GM18519 (cell line): ENCODE measurements at regions not wholly inside any gene's neighbourhood (a gene's known extent, or its start where the extent isn't known, plus 50 kb on each side); places are given as distances from the start of the nearest gene placed in this dataset.
"Not testable (repeated sequence)": the region's sequence is repeated elsewhere in the genome, so short reads cannot be mapped to it uniquely, and the experiment has no call there.

Source experiments
- ATAC-seq: cut with Tn5 transposase; IDR thresholded peaks from one replicate; pipeline ENCODE4 v1.9.1; 2021; ENCODE audit warnings: mild to moderate bottlenecking, moderate library complexity; ENCODE audit not compliant: unreplicated experiment, low FRiP score

DNA sequence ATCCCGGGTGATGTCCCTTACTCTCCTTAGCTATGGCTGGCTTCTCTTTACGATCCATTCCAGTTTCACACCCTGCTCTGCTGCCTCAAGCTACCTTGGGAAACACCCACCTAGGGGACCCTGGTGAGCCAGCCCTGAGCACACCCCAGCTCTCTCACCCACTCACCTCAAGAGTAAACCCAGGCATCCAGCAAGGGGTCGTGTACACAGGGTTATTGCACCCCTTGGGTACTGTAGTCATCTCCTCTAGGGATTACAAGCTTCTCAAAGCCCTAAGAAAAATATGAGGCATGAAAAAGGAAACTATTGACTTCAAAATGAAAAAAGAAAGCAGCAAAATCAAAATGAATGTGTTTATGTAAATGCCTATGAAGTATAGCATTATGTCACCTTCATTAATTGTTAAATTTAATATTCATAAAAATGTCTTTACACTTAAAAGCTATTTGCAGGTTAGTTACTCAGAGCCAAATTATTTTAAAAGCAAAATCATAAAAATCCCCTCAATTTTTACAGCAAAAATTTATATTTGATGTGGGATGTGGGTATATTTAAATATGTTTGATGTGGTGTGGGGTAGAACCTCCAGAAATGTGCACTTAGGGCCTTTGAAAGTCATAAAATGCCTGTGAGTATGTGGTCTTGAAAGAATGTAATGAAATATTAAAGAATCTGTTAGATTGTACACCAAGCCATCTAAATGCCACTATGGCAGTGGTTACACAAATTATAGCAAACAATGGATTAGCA, 190.3 kb downstream of the C1orf94 start:
- ATAC-seq = no peak

- ATAC-seq = no peak
Measured at GRCh38 chr1:34367954-34368353, 191.2 kb downstream of the C1orf94 start.

- ATAC-seq = no peak
Measured at GRCh38 chr1:34369701-34370455, 193.2 kb downstream of the C1orf94 start.

DNA sequence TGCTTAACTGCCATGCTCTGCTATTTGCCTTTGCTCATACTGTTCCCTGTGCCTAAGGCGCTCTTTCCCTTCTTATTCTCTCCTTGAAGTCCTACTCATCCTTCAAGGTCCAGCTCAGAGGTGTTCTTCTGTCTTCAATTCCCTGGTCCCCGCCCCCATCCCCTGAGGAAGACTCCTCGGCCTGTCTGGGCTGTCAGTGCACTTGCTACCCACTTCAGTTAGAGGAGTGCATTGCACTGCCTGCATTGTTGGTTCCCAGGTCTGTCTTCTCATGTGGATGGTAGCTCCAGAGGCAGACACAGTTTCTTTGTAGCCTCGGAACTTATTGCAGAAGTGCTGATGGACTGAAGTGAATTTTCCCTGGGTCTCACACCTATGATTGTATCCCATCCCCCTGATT, 194.0 kb downstream of the C1orf94 start:
- no peak for ATAC-seq

DNA sequence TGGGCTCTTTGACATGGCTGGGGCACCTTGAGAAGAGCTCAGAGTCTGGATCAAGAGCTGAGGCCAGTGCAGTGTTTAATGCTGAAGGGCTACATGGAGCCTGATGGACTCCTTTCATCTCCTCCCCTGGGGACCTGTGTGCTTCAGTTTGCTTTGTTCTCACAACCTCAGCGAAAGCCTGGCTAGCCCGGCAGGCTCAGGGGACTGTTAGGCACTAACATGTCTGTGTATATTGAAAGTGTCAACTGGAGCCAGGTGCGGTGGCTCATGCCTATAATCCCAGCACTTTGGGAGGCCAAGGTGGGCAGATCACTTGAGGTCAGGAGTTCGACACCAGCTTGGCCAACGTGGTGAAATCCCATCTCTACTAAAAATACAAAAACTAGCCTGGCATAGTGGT, 194.5 kb downstream of the C1orf94 start:
- not testable (repeated sequence) for ATAC-seq

DNA sequence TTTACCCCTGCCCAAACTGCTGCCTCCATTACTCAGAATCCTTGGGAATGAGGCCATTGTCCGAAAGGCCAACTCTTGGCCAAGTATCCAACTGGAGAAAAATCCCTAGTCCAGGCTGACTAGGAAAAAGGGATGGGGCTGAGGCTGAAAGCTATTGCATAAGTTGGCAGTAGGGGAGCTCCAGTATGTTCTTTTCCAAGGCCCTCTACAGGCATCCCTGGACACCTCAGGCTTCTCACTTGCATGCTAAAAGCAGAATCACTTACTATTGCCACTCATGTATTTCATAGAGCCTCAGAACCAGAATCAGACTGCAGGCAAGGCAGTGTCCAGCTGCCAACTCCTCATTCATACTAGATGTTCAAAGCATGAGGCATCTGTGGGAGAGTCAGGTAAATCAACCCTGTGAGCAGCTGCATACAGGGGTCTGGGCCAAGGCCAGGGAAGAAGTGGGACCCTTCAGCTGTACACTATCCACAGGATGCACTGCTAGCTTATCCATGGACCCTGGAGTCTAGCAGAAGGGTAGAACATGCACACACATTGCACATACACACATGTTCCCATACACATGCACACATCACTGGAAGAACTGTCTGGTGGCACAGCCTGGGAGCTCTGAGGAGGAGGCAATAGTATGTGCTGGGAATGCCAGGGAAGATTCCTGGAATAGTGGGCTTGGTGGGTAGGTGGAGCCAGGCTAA, 195.3 kb downstream of the C1orf94 start:
- ATAC-seq = no peak

GRCh38 chr1:34372891-34373290, 196.2 kb downstream of the C1orf94 start:
- no peak for ATAC-seq

DNA sequence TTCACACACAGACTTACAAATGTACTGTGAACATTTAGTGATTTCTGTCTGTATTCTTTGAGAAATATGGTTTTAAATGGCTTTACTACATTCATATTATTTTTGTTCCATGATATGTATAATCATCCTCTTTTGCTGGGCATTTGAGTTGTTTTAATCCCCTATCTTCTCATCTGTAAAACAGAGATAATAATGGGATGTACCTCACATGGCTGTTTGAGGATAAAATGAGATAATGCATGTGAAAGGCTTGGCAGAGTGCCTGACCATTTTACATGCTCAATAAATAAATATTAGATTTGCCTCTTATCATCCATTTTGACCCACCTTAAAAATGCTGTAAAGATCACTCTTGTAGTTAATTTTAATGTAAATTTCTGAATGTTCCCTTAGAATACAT, 197.2 kb downstream of the C1orf94 start:
- no peak for ATAC-seq

GRCh38 chr1:34376531-34376930, 199.8 kb downstream of the C1orf94 start:
- no peak for ATAC-seq

GRCh38 chr1:34378968-34379856, 202.5 kb downstream of the C1orf94 start:
- no peak for ATAC-seq

DNA sequence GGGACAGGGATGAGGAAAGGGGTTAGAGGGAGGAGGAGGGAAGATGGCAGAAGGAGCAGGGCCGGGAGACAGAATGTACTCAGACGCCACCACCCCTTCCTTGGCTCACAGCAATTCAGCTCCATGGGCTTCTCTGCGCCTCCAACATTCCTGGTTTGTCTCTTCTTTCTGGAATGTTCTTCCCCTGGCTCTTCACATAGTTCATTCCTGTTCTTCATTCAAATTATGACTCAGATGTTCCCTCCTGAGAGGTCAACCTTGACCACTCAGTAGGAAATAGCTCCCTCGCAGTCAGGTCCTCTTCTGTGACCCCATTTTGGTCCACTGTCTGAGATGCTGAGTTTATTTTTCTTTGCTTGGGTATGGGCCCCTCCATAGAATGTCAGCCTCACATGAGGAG, 203.2 kb downstream of the C1orf94 start:
- no peak for ATAC-seq

DNA sequence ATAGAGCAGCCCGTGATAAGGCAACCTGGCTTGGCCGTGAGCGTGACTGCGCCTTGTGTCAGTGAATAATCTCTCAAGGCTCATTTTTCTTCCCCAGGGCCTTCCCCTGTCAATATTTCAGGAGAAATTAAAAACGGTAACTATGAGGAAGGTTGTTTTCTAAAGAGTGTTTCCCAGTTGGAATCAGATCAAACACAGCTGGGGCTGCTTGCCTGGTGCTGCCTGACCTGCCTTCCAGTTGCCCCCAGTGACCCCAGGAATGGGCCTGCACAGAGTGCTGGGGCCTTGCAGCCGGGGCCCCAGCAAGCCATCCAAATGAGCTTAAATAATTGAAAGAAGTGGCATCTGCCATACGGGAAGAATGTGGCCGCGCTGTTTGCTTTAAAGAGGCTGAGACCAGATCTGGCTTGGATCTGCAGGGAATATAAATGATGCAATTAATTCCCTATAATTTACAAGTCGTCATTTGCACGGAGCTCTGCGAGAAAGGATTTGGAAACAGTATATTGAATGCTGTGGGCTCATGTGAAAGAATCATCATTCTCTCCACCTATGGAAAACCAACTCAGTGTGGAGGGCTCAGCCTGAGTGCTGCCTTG, 203.9 kb downstream of the C1orf94 start:
- ATAC-seq = no peak

GRCh38 chr1:34389974-34390373, 213.3 kb downstream of the C1orf94 start:
- ATAC-seq = no peak

- ATAC-seq = no peak
Measured at GRCh38 chr1:34396042-34396441, 219.3 kb downstream of the C1orf94 start.

- ATAC-seq = no peak
Measured at GRCh38 chr1:34398241-34398915, 221.7 kb downstream of the C1orf94 start.

DNA sequence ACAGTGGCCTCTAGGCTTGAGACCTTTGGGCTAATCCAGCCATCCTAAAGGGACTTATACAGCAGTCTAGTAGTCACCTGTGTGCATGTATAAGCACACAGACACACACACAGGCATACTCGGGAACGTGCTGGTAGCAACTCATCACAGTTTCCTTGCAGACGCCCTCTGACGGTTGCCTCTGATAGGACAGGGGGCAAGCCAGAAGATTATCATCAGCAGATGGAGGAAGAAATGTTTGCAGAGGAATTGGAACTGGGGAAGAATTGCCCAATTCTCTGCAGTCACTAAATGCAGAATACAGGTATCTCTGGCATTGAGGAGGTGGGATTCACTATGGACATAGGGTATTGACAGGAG, 222.2 kb downstream of the C1orf94 start:
- ATAC-seq = no peak

DNA sequence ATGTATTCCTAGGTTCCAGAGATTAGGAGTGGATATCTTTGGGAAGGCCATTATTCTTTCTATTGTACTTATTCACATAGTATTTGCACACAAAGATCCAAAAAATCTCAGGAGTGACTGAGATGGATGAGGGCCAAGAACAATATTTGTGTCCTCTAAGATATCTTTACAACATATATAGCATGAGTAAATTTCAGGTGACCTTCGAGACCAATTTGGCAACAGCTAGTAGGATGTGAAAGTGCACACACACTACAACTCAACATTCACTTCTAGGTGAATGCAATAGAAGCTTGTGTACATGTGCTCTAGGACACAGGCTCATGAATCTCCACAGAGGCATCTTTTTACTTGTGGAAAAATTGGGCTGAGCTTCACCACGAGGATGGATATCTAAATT, 224.0 kb downstream of the C1orf94 start:
- ATAC-seq = no peak

DNA sequence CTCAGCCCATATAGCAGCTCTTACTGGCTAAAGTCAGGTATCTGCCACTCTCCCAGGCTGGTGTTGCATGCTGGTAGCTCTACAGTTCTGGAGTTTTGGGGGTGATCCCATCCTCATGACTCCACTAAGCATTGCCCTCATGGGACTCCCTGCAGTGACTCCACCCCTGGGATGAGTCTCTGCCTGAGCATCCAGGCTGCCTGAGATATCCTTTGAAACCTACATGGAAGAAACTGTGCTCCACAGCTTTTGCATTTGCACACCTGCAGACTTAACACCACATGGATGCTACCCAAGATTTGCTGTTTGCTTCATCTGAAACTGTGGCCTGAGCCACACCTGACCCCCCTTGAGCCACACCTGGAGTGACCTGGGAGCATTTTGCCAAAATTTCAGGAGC, 226.4 kb downstream of the C1orf94 start:
- ATAC-seq = no peak

- ATAC-seq = no peak
Measured at GRCh38 chr1:34404804-34405203, 228.1 kb downstream of the C1orf94 start.
